DND-41 (cell line): ENCODE measurements at regions not wholly inside any gene's neighbourhood (a gene's known extent, or its start where the extent isn't known, plus 50 kb on each side); places are given as distances from the start of the nearest gene placed in this dataset.

Experiments used
- ATAC-seq: fragments of 200-7000 bp; cut with Tn5 transposase; 3 replicates; pipeline ENCODE4 v1.9.1; 2021; ENCODE audit warnings: low read depth; ENCODE audit not compliant: insufficient read depth
- DNase-seq: peaks from one replicate; pipeline ENCODE4 v3.0.0-alpha.2; 2020
- H2AFZ ChIP-seq: 2 replicates; pipeline ENCODE4 v1.6.0; 2012; ENCODE audit warnings: low read depth, low read length
- H3K27ac ChIP-seq: 2 replicates; pipeline ENCODE4 v1.5.1; 2012; ENCODE audit warnings: low read length, inconsistent platforms
- H3K27me3 ChIP-seq: fragments of 200-600 bp; sonication (generic); 2 replicates; pipeline ENCODE4 v1.6.0; 2012; ENCODE audit warnings: low read length, mild to moderate bottlenecking, inconsistent platforms; ENCODE audit not compliant: insufficient read depth, poor library complexity
- H3K36me3 ChIP-seq: 2 replicates; pipeline ENCODE4 v1.5.1; 2012; ENCODE audit warnings: low read length, inconsistent platforms; ENCODE audit not compliant: insufficient read depth
- H3K4me1 ChIP-seq: 2 replicates; pipeline ENCODE4 v1.5.1; 2012; ENCODE audit warnings: mild to moderate bottlenecking, low read length; ENCODE audit not compliant: insufficient read depth
- H3K4me2 ChIP-seq: 2 replicates; pipeline ENCODE4 v1.6.0; 2012; ENCODE audit warnings: mild to moderate bottlenecking, moderate library complexity, low read length, inconsistent platforms; ENCODE audit not compliant: insufficient read depth
- H3K4me3 ChIP-seq, 2 experiments: fragments of 200-600 bp in 1 of 2; shearing (Covaris generic) in 1 of 2; 2 replicates each; pipeline ENCODE4 v1.5.1; 2012 to 2016; ENCODE audit warnings: inconsistent platforms in 2 of 2, low read length in 2 of 2, mild to moderate bottlenecking in 2 of 2, low read depth in 1 of 2, moderate library complexity in 1 of 2
- H3K79me2 ChIP-seq: 2 replicates; pipeline ENCODE4 v1.6.0; 2012; ENCODE audit warnings: low read length, inconsistent platforms; ENCODE audit not compliant: insufficient read depth
- H3K9ac ChIP-seq: 2 replicates; pipeline ENCODE4 v1.6.0; 2012; ENCODE audit warnings: low read depth, mild to moderate bottlenecking, inconsistent platforms, low read length, moderate library complexity
- H3K9me3 ChIP-seq: 2 replicates; pipeline ENCODE4 v1.5.1; 2012; ENCODE audit warnings: low read length, moderate library complexity, mild to moderate bottlenecking, inconsistent platforms; ENCODE audit not compliant: insufficient read depth, severe bottlenecking
- H4K20me1 ChIP-seq: 2 replicates; pipeline ENCODE4 v1.6.0; 2012; ENCODE audit warnings: low read length; ENCODE audit not compliant: insufficient read depth
- CTCF ChIP-seq: IDR thresholded peaks from 2 replicates; pipeline ENCODE4 v1.5.1; 2012; ENCODE audit warnings: borderline replicate concordance, low read length, moderate library complexity, mild to moderate bottlenecking; ENCODE audit not compliant: poor library complexity, severe bottlenecking; ENCODE audit errors: extremely low read depth
- EZH2 ChIP-seq: IDR thresholded peaks from 3 replicates; pipeline ENCODE4 v1.6.1; 2012; ENCODE audit warnings: borderline replicate concordance, low read depth, mild to moderate bottlenecking, moderate library complexity, low read length, inconsistent platforms; ENCODE audit not compliant: severe bottlenecking

- Histone ChIP-seq H3K79me2 (no peaks in the 10 kb centered on the region), H3K27me3 (no peaks in the 10 kb centered on the region)
- no peak for TF ChIP-seq EZH2
- no peak for TF ChIP-seq CTCF
These were observed 52.7 kb upstream of the CRIM1 start for GRCh38 chr2:36302911-36303310.

GRCh38 chr2:36301843-36302242, 53.7 kb upstream of the CRIM1 start:
- no peaks in the 10 kb centered on the region for H3K79me2 ChIP-seq
- H3K9ac ChIP-seq = no peak overlapping the region
- H3K4me1 ChIP-seq = 0 out of 2 replicates have a peak, but pooled peaks cover 3% of the 10 kb centered on the region
- no peaks in the 10 kb centered on the region for H3K36me3 ChIP-seq
- DNase-seq = no peak
- H3K4me3 ChIP-seq = no peak overlapping the region
- H3K27ac ChIP-seq = no peak overlapping the region
- H3K4me2 ChIP-seq = no peak overlapping the region
- H3K27me3 ChIP-seq = no peaks in the 10 kb centered on the region
- TF ChIP-seq EZH2 (no peak), CTCF (no peak)
- ATAC-seq = peak; percentile 39; the same call in 1 of the 3 replicates
- no peaks in the 10 kb centered on the region for H3K9me3 ChIP-seq
- H4K20me1 ChIP-seq = no peaks in the 10 kb centered on the region
- H2AFZ ChIP-seq = peak overlapping the region; percentile 20; the same call in 1 of the 2 replicates

More at GRCh38 chr2:36302911-36303310, 52.7 kb upstream of the CRIM1 start:
- DNase-seq (no peak), ATAC-seq (no peak)
- Histone ChIP-seq H4K20me1 (no peaks in the 10 kb centered on the region), H3K9ac (no peak overlapping the region), H3K36me3 (no peaks in the 10 kb centered on the region), H3K27ac (no peak overlapping the region), H3K4me1 (0 out of 2 replicates have a peak, but pooled peaks cover 3% of the 10 kb centered on the region), H3K4me2 (no peak overlapping the region), H3K9me3 (no peaks in the 10 kb centered on the region), H3K4me3 (no peak overlapping the region), H2AFZ (no peak overlapping the region)

- 0 out of 2 replicates have a peak, but pooled peaks cover 3% of the 10 kb centered on the region for H3K4me1 ChIP-seq
- no peak for ATAC-seq
- no peak for DNase-seq
- H2AFZ ChIP-seq = no peak overlapping the region
- no peak overlapping the region for H3K9ac ChIP-seq
- no peak overlapping the region for H3K4me3 ChIP-seq
- no peak overlapping the region for H3K4me2 ChIP-seq
- TF ChIP-seq CTCF = no peak
- no peak for TF ChIP-seq EZH2
- no peaks in the 10 kb centered on the region for H3K79me2 ChIP-seq
- H3K9me3 ChIP-seq = no peaks in the 10 kb centered on the region
- no peaks in the 10 kb centered on the region for H4K20me1 ChIP-seq
- H3K36me3 ChIP-seq = no peaks in the 10 kb centered on the region
- H3K27ac ChIP-seq = no peak overlapping the region
- H3K27me3 ChIP-seq = no peaks in the 10 kb centered on the region
These were observed 54.9 kb upstream of the CRIM1 start for GRCh38 chr2:36300697-36301096.

GRCh38 chr2:36296798-36297197, 58.8 kb upstream of the CRIM1 start:
- no peak overlapping the region for H3K4me2 ChIP-seq
- no peaks in the 10 kb centered on the region for H4K20me1 ChIP-seq
- no peak overlapping the region for H3K9ac ChIP-seq
- no peaks in the 10 kb centered on the region for H3K36me3 ChIP-seq
- no peak overlapping the region for H2AFZ ChIP-seq
- ATAC-seq = no peak
- H3K79me2 ChIP-seq = no peaks in the 10 kb centered on the region
- H3K4me3 ChIP-seq = no peak overlapping the region
- H3K27me3 ChIP-seq = no peaks in the 10 kb centered on the region
- H3K27ac ChIP-seq = no peak overlapping the region
- no peak for TF ChIP-seq EZH2
- TF ChIP-seq CTCF = no peak
- no peaks in the 10 kb centered on the region for H3K9me3 ChIP-seq
- no peak for DNase-seq
- H3K4me1 ChIP-seq = 0 out of 2 replicates have a peak, but pooled peaks cover 1% of the 10 kb centered on the region
